B cell (primary cell): ENCODE measurements at regions not wholly inside any gene's neighbourhood (a gene's known extent, or its start where the extent isn't known, plus 50 kb on each side); places are given as distances from the start of the nearest gene placed in this dataset.

ENCODE experiments used
- CTCF ChIP-seq: fragments of 200-600 bp; IDR thresholded peaks from one replicate; pipeline ENCODE4 v1.8.0; 2022; ENCODE audit warnings: antibody characterized with exemption, mild to moderate bottlenecking
- EZH2 ChIP-seq: IDR thresholded peaks from 2 replicates; pipeline ENCODE4 v1.6.1; 2012; ENCODE audit warnings: borderline replicate concordance, low read depth, mild to moderate bottlenecking, moderate library complexity, low read length; ENCODE audit not compliant: insufficient read depth, poor library complexity, severe bottlenecking

GRCh38 chr15:61541516-61541915 lies 312.4 kb upstream of the RORA start:
- TF ChIP-seq CTCF (no peak), EZH2 (no peak)
